GM19043 (cell line): ENCODE measurements at regions not wholly inside any gene's neighbourhood (a gene's known extent, or its start where the extent isn't known, plus 50 kb on each side); places are given as distances from the start of the nearest gene placed in this dataset.
"Not testable (repeated sequence)": the region's sequence is repeated elsewhere in the genome, so short reads cannot be mapped to it uniquely, and the experiment has no call there.

ENCODE experiments used
- ATAC-seq: cut with Tn5 transposase; IDR thresholded peaks from one replicate; pipeline ENCODE4 v1.9.1; 2021; ENCODE audit warnings: low read depth; ENCODE audit not compliant: unreplicated experiment

- ATAC-seq, result no peak
Measured at GRCh38 chr10:124194199-124194824, 100.9 kb upstream of the CHST15 start.

- no peak for ATAC-seq
Measured at GRCh38 chr10:124193309-124193696, 99.9 kb upstream of the CHST15 start.

DNA sequence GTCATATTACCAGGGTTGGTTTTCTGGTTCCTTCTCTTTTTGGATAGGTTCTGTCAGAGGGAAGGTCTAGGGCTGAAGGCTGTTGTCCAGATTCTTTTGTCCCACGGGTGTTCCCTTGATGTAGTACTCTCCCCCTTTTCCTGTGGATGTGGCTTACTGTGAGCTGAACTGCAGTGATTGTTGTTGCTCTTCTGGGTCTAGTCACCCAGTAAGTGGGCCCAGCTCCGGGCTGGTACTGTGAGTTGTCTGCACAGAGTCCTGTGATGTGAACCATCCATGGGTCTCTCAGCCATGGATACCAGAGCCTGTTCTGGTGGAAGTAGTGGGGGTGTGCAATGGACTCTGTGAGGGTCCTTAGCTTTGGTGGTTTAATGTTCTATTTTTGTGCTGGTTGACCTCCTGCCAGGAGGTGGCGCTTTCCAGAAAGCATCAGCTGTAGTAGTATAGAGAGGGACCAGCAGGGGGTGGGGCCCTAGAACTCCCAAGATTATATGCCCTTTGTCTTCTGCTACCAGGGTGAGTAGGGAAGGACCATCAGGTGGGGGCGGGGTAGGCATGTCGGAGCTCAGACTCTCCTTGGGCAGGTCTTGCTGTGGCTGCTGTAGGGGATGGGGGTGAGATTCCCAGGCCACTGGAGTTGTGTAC, 99.4 kb upstream of the CHST15 start:
- ATAC-seq, result not testable (repeated sequence)

DNA sequence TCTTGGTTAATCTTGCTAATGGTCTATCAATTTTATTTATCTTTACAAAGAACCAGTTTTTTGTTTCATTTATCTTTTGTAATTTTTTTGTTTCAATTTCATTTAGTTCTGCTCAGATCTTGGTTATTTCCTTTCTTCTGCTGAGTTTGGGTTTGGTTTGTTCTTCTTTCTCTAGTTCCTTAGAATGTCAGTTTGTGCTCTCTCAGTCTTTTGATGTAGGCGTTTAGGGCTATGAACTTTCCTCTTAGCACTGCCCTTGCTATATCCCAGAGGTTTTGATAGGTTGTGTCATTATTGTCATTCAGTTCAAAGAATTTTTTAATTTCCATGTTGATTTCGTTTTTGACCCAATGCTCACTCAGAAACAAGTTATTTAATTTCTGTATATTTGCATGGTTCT, 97.1 kb upstream of the CHST15 start:
- not testable (repeated sequence) for ATAC-seq

- no peak for ATAC-seq
Measured at GRCh38 chr10:124186956-124187355, 93.6 kb upstream of the CHST15 start.

DNA sequence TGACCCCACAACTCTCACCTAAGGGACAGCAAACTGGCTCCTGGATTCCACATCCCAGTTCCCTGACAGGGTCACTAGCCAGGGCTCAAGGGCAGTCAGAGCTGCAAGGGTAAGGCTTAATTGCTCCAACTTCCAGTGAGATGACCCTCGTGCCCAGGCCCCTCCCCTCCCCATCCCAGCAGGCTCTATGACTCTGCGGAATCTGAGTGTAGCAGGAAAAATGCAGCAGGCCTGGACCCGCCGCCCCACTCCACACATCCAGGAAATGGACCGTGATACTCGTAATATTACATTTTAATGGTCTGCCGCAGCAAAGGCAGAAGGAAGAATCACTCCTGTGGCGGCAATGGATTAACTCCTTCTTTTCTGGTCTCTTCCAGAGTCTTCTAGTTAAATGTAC, 91.7 kb upstream of the CHST15 start:
- ATAC-seq, result no peak

DNA sequence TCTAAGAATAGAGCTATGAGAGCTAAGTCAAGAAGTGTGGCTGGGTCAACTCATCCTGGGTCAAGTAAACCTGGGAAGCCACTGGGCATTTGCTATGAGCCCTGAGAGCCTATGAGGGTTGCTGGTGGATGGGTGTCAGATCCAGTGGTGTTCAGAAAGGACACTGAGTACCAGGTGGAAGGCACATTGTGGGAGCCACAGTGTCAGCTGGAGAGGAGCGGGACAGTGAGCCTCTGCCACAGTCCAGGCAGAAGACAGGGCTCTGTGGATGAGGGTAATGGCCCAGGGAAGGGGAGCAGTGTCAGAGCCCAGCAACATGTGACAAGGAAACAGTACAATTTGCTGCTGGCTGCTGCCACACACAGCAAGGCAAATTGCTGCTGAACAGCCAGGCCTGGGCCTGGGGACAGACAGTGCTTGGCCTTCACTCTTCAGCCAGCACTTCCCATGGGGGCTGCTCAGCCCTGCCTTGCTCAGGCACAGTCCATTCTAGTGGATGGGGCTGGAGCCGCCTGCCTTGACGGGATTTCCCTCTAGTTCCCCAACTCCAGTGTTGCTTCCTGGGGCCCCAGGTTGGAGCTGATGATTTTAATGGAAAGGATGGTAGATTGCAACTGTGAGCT, 90.9 kb upstream of the CHST15 start:
- ATAC-seq, result no peak

- ATAC-seq, result no peak
Measured at GRCh38 chr10:124183617-124184016, 90.2 kb upstream of the CHST15 start.

- ATAC-seq, result no peak
Measured at GRCh38 chr10:124182088-124182541, 88.7 kb upstream of the CHST15 start.

- ATAC-seq, result no peak
Measured at GRCh38 chr10:124181656-124182055, 88.3 kb upstream of the CHST15 start.

- no peak for ATAC-seq
Measured at GRCh38 chr10:124180947-124181549, 87.7 kb upstream of the CHST15 start.

DNA sequence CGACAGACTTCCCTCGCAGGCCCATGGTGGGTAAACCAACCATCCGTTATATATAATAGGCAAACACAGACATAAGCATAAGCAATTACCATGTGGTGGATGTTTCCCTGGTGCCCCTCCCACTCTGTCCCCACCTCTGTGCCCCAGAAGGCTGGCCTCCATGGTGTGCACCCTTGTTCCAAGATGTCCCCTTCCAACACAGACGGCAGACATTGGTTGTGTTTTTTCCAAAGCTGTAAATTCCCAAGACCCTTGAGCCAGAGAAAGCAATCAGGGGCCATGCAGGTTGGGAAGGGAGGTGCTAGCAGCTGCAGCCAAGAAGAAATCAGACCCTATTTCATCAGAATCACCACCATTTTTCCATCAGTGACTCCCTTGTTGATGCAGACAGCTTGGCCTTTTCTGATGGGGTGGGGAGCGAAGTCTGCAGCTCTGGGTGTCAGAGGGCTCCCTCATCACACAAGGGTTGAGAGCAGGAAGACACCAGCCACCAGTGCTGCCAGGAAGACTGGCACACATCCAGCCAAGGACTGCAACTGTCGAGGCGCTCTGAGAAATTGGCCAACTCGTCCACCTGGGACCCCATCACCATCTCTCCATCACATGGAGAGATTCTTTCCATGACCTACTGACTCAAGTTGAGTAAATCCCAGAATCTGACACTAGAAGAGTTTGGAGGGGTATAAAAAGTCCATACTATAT, 86.8 kb upstream of the CHST15 start:
- ATAC-seq, result no peak

DNA sequence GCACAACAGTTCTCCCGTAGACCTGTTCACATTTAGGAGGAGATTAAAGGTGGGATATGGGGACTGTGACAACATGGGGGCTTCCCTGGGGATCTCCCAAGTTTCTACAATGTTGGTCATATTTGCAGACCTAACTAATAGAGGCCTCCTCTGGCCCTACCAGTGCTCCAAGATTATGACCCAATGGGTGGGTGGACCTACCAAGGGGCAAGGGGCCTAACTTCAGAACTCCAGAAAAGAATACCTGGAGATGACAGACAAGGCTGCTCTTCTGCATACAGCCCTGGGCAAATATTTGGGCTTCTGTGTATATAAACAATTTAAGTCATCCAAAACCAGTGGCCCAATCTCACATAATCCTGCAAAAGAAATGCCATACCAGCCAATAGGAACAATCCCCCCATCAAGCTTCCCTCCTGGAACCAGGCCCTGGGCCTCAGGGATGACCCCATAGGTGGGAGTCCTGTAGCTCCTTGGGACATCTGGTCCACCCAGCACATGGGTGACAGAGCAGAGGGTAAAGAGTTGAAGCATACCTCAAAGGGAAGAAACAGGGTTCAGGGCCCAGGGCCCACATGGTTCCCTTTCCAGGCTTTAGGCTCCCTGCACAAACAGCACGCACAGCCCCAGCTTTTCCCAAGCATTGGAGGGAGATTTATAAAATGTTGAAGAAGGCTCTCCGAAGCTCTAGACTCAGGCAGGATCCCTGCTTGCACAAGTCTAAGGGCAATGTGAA, 86.1 kb upstream of the CHST15 start:
- no peak for ATAC-seq

DNA sequence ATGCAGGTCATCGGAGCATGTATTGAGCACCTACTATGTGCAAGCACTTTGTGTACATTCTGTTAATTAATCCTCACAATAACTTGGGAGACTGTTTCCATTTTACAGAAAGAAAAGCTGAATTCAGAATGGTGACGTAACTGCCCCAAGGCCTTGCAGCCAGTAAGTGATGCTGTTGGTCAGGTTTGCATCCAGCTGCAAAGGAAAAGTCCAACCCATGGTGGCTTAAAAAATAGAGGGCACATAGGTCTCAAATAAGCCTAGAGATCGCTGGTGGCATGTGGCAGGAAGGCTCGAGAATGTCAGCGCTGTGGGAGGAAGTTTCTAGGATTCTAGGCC, 83.8 kb upstream of the CHST15 start:
- ATAC-seq, result no peak

DNA sequence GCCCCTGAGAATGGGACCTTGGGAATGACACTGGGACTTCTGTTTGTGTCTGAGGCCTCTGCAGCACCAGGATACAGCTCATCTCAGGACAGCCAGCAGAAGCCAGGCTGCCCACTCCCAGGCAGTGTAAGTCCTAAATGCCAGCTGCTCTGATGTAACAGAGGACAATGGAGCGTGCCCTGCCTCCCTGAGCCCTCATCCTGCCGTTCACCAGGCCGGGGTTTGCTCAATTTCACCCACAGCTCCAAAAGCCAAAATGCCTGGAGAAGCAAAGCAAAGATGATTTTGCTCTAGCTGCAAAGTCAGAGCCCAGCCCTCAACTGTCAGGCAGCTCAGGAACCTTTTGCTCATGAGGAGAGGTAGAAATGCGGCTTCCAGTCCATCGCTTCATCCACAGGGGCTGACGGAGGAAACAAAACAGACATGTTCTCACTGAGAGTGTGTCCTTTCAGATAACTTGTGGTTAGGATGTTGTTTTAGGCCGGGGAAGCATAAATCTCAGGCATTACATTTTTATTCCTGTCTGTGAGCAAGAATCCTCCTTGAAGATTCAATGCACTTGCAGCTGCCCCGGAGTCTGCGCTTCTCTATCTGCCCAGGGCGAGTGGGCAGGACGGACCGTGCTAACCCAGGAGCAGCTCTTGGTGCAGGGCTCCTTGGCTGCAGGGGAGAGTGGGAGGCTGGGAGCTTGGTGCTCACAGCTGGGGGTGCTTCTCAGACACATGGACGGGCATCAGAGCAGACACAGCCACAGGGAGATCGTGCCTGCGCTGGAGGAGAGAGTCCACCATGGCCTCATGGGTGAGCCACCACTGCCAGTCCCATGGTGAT, 83.2 kb upstream of the CHST15 start:
- no peak for ATAC-seq

DNA sequence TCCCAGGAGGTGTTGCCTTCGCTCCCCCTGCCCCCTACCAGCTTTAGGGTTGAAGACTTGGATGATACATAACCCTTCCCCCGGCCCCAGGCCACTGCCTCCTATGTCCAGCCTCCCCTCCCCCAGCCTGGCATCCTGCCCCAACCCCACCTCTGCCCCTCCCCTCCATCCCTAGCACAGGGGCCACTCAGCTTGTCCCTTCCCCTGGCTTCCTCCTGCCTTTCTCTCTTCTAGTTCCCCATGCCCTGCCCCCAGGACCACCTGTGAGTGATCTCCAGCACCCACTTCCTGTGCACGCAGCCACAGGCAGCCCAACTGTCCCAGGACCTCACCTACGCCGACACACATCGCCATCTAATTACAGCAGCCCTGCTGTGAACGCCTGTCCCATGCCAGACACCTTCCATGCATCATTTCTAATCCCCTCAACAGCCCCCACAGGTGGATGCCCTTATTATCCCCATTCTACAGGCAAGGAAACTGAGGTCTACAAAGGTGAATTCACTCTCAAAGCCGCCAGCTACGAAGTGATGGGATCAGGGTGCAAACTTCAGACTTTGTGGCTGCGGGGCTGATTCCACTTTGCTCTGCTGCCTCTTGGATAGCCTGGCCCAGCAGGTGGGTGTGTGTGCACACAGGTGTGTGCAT, 82.4 kb upstream of the CHST15 start:
- no peak for ATAC-seq

DNA sequence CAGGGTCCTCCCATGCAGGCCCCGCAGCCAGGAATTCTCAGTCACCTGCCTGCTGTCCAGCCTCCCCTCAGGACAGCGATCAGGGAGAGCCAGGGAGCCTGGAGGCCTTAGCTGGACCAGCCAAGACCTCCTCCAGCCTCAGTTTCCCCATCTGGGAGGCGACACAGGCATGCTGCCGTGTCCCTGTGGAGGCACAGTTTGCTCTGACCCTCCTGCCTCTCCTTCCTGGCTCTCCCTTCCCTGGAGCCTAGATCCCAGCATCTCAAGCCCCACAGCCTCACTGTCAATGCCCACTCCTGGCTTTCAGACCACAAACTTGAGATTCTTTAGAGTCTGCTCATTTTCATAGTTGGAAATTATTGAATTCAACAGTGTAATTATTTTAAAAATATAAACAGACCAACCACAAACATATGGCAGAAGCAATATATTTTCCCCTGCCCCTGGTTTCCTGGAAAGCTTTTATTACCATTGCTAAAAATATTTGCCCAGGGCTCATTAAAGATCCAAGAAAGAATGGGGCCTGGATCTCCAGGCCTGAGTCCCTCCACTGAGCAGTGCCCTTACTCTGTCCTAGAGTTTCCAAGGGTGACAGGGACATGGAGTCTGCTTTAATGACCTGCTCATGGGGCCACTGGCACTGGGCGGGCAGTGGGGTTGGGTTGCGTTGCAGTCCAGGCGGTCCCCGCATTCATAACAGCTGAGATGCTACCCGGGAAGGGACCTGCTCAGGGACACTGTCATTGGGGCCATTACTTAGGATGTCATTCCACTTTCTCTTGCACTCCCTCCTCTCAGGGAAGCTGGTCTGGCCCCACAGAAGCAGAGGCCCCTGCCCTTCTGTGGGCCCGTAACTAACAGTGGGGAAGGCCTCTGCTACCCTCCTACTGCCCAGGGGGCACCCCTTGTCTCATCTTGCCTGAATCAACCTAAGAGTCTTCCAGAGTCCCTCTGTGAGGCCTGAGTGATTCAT, 81.6 kb upstream of the CHST15 start:
- no peak for ATAC-seq

DNA sequence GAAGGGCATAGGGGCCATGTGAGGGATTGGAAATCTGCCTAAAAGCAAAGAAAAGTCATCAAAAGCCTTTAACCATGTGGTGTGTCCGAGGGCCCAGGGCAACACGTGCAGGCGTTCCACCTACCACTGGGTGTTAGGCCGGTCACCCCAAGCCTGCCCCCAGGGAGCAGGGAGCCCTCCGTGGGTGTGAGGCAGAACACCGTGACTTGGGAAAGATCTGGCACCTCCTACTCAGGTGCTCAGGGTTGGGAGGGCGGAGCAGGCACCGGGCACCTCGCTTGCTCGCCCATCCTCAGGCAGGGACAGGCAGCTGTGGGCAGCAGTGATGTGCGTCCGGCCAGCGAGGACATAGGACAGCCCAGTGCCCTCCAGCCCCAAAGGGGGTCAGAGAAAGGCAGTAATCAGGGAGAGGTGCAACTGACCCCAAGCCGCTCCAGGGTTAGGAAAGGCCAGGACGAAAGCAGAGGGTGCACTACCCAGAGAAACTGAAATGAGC, 80.7 kb upstream of the CHST15 start:
- ATAC-seq, result no peak
